Neutrophil (primary cell): ENCODE measurements at regions not wholly inside any gene's neighbourhood (a gene's known extent, or its start where the extent isn't known, plus 50 kb on each side); places are given as distances from the start of the nearest gene placed in this dataset.

Experiments used
- H3K27ac ChIP-seq: fragments of 200-600 bp; sonication (generic); 2 replicates; pipeline ENCODE4 v1.5.1; 2016; ENCODE audit warnings: mild to moderate bottlenecking, moderate library complexity
- H3K27me3 ChIP-seq: fragments of 200-600 bp; sonication (generic); 2 replicates; pipeline ENCODE4 v1.6.0; 2016; ENCODE audit warnings: mild to moderate bottlenecking
- H3K36me3 ChIP-seq: fragments of 200-600 bp; sonication (generic); 2 replicates; pipeline ENCODE4 v1.5.1; 2017
- H3K4me1 ChIP-seq, 2 experiments: fragments of 200-600 bp in 1 of 2; sonication (generic) in 1 of 2; 1 replicate in 1 of 2; 2 replicates in 1 of 2; pipeline versions ENCODE4 v1.5.1 to v1.6.1; 2013 to 2016; ENCODE audit warnings: low read depth in 1 of 2, low read length in 1 of 2, mild to moderate bottlenecking in 1 of 2, moderate library complexity in 1 of 2; ENCODE audit not compliant: control insufficient read depth in 1 of 2, insufficient read depth in 1 of 2
- H3K4me3 ChIP-seq, 2 experiments: fragments of 200-600 bp in 1 of 2; sonication (generic) in 1 of 2; 1 replicate in 1 of 2; 2 replicates in 1 of 2; pipeline ENCODE4 v1.5.1; 2013 to 2016; ENCODE audit warnings: low read depth in 1 of 2, low read length in 1 of 2, mild to moderate bottlenecking in 1 of 2, moderate library complexity in 1 of 2
- H3K9me3 ChIP-seq: fragments of 200-600 bp; sonication (generic); 2 replicates; pipeline ENCODE4 v1.5.1; 2016
- CTCF ChIP-seq: fragments of 200-600 bp; sonication (generic); IDR thresholded peaks from 2 replicates; pipeline ENCODE4 v1.5.1; 2016; ENCODE audit warnings: antibody characterized with exemption

GRCh38 chr10:8396675-8397074, 342.2 kb downstream of the GATA3 start:
- Histone ChIP-seq H3K27me3 (no peaks in the 10 kb centered on the region), H3K9me3 (no peaks in the 10 kb centered on the region), H3K4me3 (no peak overlapping the region), H3K4me1 (no peaks in the 10 kb centered on the region), H3K27ac (no peak overlapping the region), H3K36me3 (no peaks in the 10 kb centered on the region)
- TF ChIP-seq CTCF, result no peak

- H3K27ac ChIP-seq, result no peak overlapping the region
- no peak for TF ChIP-seq CTCF
These were observed 344.3 kb downstream of the GATA3 start for GRCh38 chr10:8398771-8399170.

GRCh38 chr10:8400151-8400550, 345.7 kb downstream of the GATA3 start:
- Histone ChIP-seq H3K4me3 (no peak overlapping the region), H3K4me1 (no peaks in the 10 kb centered on the region), H3K27ac (no peak overlapping the region)

More at GRCh38 chr10:8398771-8399170, 344.3 kb downstream of the GATA3 start:
- H3K4me1 ChIP-seq, result no peaks in the 10 kb centered on the region
- no peaks in the 10 kb centered on the region for H3K36me3 ChIP-seq
- H3K4me3 ChIP-seq, result no peak overlapping the region
- no peaks in the 10 kb centered on the region for H3K27me3 ChIP-seq
- no peaks in the 10 kb centered on the region for H3K9me3 ChIP-seq

GRCh38 chr10:8400892-8401291, 346.4 kb downstream of the GATA3 start:
- H3K27me3 ChIP-seq, result no peaks in the 10 kb centered on the region

More at GRCh38 chr10:8400151-8400550, 345.7 kb downstream of the GATA3 start:
- no peak for TF ChIP-seq CTCF
- no peaks in the 10 kb centered on the region for H3K9me3 ChIP-seq
- no peaks in the 10 kb centered on the region for H3K27me3 ChIP-seq
- no peaks in the 10 kb centered on the region for H3K36me3 ChIP-seq

GRCh38 chr10:8401531-8401930, 347.0 kb downstream of the GATA3 start:
- Histone ChIP-seq H3K36me3 (no peaks in the 10 kb centered on the region), H3K4me1 (no peaks in the 10 kb centered on the region), H3K4me3 (no peak overlapping the region), H3K9me3 (no peaks in the 10 kb centered on the region), H3K27me3 (no peaks in the 10 kb centered on the region), H3K27ac (no peak overlapping the region)
- no peak for TF ChIP-seq CTCF

More at GRCh38 chr10:8400892-8401291, 346.4 kb downstream of the GATA3 start:
- H3K4me3 ChIP-seq, result no peak overlapping the region
- no peaks in the 10 kb centered on the region for H3K4me1 ChIP-seq
- H3K27ac ChIP-seq, result no peak overlapping the region
- TF ChIP-seq CTCF, result no peak
- H3K36me3 ChIP-seq, result no peaks in the 10 kb centered on the region
- H3K9me3 ChIP-seq, result no peaks in the 10 kb centered on the region

GRCh38 chr10:8402576-8402975, 348.1 kb downstream of the GATA3 start:
- Histone ChIP-seq H3K4me3 (no peak overlapping the region), H3K27me3 (no peaks in the 10 kb centered on the region), H3K9me3 (no peaks in the 10 kb centered on the region), H3K27ac (no peak overlapping the region), H3K4me1 (no peaks in the 10 kb centered on the region), H3K36me3 (no peaks in the 10 kb centered on the region)
- no peak for TF ChIP-seq CTCF
